ENCODE measurements at regions not wholly inside any gene's neighbourhood (a gene's known extent, or its start where the extent isn't known, plus 50 kb on each side); places are given as distances from the start of the nearest gene placed in this dataset.

DNA sequence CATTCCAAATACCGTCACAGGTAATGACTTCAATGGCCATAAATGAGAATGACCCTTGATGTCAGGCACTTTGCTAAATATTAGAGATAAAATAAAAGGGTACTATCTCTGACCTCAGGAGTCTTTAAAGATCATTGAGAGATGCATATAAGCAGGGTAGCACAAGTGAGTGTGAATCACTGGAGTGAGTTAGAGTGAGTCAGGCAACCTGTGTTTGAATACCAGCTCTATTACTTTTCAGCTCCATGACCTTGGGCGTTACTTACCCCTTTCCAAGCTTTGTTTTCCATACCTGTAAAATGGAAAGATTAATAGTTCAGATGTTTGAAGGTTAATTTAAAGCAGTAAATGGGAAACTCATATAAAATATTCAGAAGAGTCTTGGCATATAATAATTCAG lies 1058.0 kb upstream of the ADGRL4 start:
- TF ChIP-seq, protein P1, sequence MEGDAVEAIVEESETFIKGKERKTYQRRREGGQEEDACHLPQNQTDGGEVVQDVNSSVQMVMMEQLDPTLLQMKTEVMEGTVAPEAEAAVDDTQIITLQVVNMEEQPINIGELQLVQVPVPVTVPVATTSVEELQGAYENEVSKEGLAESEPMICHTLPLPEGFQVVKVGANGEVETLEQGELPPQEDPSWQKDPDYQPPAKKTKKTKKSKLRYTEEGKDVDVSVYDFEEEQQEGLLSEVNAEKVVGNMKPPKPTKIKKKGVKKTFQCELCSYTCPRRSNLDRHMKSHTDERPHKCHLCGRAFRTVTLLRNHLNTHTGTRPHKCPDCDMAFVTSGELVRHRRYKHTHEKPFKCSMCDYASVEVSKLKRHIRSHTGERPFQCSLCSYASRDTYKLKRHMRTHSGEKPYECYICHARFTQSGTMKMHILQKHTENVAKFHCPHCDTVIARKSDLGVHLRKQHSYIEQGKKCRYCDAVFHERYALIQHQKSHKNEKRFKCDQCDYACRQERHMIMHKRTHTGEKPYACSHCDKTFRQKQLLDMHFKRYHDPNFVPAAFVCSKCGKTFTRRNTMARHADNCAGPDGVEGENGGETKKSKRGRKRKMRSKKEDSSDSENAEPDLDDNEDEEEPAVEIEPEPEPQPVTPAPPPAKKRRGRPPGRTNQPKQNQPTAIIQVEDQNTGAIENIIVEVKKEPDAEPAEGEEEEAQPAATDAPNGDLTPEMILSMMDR (IDR thresholded peaks at IDR 0.05; ENCODE audit: poor library complexity, severe bottlenecking) = no peak
- TF ChIP-seq EZH2 (IDR thresholded peaks at IDR 0.05; ENCODE audit: borderline replicate concordance, insufficient read depth, low read length, poor library complexity, severe bottlenecking) (no peak), EP300 (conservative IDR thresholded peaks at IDR 0.05; ENCODE audit: poor library complexity, severe bottlenecking) (no peak), POLR2AphosphoS5 (IDR thresholded peaks at IDR 0.05) (no peak)

Data from neural cell (in vitro differentiated cells).